ENCODE measurements at regions not wholly inside any gene's neighbourhood (a gene's known extent, or its start where the extent isn't known, plus 50 kb on each side); places are given as distances from the start of the nearest gene placed in this dataset.

DNA sequence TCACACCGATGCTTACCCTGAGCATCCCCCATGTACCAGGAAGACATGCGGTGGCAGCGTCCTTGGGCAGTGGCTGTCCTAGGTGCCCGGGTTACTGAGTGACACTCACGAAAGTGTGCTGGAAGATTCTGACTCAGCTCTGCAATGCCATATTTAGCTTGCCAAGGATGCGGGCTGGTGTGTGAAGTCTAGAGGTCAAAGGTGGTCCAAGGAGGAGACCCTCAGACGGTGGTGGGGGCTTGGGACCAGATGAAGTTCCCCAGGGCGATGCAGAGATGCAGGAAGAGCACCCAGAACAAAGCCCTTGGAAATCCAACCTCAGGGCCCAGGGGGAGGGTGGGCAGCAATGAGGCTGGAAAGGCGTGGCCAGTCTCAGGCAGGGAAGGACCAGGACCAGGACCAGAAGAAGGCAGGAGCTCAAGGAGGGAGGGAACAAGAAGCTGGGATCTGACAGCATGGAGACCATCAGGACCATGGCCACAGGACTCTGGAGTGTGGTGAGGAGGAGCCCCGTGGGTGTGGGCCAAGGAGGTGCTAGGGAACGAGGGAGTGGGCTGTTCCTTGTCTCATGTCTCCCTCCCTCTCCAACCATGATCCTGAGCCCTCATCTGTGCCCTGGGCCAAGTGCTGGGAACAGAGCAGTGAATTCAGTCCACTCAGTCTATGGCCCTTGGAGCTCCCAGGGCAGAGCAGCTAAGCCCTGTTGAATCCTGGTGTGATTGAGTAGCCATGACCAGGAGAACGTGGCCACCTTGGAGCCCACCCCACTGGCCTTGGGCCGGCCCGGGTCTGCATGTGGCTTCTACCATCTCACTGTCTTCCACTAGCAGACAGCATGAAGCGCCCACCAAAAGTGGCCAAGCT is 310.1 kb upstream of the DIO3 start:
- DNase-seq (no peak), ATAC-seq (no peak)
- Histone ChIP-seq H3K36me3 (no peaks in the 10 kb centered on the region), H3K27ac (no peak overlapping the region), H3K4me3 (no peak overlapping the region), H3K27me3 (no peaks in the 10 kb centered on the region), H3K4me1 (no peaks in the 10 kb centered on the region), H3K9me3 (no peaks in the 10 kb centered on the region)
- TF ChIP-seq POLR2A (IDR thresholded peaks at IDR 0.05) (no peak), CTCF (IDR thresholded peaks at IDR 0.05) (no peak)
- WGBS (ENCODE audit: insufficient coverage, low coverage, low lambda C conversion rate, missing lambda C conversion rate) = 72% methylated on average over 7 of the region's 15 CpGs
- intact Hi-C loops (cut with DNase I) = no loop called here

GRCh38 chr14:101251812-101252442 is 309.4 kb upstream of the DIO3 start:
- Histone ChIP-seq H3K27ac (no peak overlapping the region), H3K4me1 (no peaks in the 10 kb centered on the region), H3K36me3 (no peaks in the 10 kb centered on the region), H3K9me3 (no peaks in the 10 kb centered on the region), H3K27me3 (no peaks in the 10 kb centered on the region), H3K4me3 (no peak overlapping the region)
- intact Hi-C loops (cut with DNase I) = no loop called here
- DNase-seq = no peak
- TF ChIP-seq POLR2A (IDR thresholded peaks at IDR 0.05) (no peak), CTCF (IDR thresholded peaks at IDR 0.05) (no peak)
- no peak for ATAC-seq
- 37% methylated on average over 6 of the region's 15 CpGs for WGBS (ENCODE audit: insufficient coverage, low coverage, low lambda C conversion rate, missing lambda C conversion rate)

GRCh38 chr14:101252443-101253214 is 308.7 kb upstream of the DIO3 start:
- 60% methylated on average over 5 of the region's 13 CpGs for WGBS (ENCODE audit: insufficient coverage, low coverage, low lambda C conversion rate, missing lambda C conversion rate)
- H3K27ac ChIP-seq = no peak overlapping the region
- no peak for TF ChIP-seq CTCF (IDR thresholded peaks at IDR 0.05)
- TF ChIP-seq POLR2A (IDR thresholded peaks at IDR 0.05) = no peak
- H3K9me3 ChIP-seq = no peaks in the 10 kb centered on the region
- ATAC-seq (no peak), DNase-seq (no peak)
- H3K36me3 ChIP-seq = no peaks in the 10 kb centered on the region
- intact Hi-C loops (cut with DNase I) = no loop called here
- no peak overlapping the region for H3K4me3 ChIP-seq
- no peaks in the 10 kb centered on the region for H3K4me1 ChIP-seq
- H3K27me3 ChIP-seq = no peaks in the 10 kb centered on the region

DNA sequence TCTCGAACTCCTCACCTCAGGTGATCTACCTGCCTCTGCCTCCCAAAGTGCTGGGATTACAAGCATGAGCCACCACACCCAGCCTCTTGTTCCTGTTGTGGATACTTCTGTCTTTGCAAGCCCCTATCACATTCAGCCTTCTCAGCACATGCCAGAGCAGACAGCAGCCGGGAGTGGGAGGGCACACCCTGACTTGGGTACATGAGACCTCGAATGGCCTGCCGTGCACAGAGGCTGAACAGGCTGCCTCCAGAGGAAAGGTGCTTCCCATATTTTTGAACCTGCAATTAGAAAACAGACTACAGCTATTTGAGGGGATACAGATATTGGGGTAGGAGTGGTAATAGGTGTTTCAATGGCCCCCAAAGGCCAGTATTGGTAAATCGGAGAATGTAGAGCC is 307.3 kb upstream of the DIO3 start:
- no peak for ATAC-seq
- no peak for DNase-seq
- WGBS (ENCODE audit: insufficient coverage, low coverage, low lambda C conversion rate, missing lambda C conversion rate) = 75% methylated on average over 3 of the region's 5 CpGs

More for the DNA sequence above, 307.3 kb upstream of the DIO3 start:
- no peaks in the 10 kb centered on the region for H3K36me3 ChIP-seq
- no peak overlapping the region for H3K27ac ChIP-seq
- intact Hi-C loops (cut with DNase I) = no loop called here
- H3K27me3 ChIP-seq = no peaks in the 10 kb centered on the region
- no peak for TF ChIP-seq POLR2A (IDR thresholded peaks at IDR 0.05)
- no peak for TF ChIP-seq CTCF (IDR thresholded peaks at IDR 0.05)
- H3K9me3 ChIP-seq = no peaks in the 10 kb centered on the region
- H3K4me3 ChIP-seq = no peak overlapping the region
- no peaks in the 10 kb centered on the region for H3K4me1 ChIP-seq

All from right lobe of liver (tissue), 6 donors.